Naive B cell (primary cell): ENCODE measurements at regions not wholly inside any gene's neighbourhood (a gene's known extent, or its start where the extent isn't known, plus 50 kb on each side); places are given as distances from the start of the nearest gene placed in this dataset.
A peak's percentile ranks its signal among the peaks of the same experiment; 100 is the strongest.

ENCODE experiments used
- ATAC-seq, 2 donors: fragments of 150-1000 bp; cut with Tn5 transposase; 2 replicates each; pipeline ENCODE4 v1.10.0; 2021; ENCODE audit warnings: low read depth in 2 of 2, mild to moderate bottlenecking in 2 of 2, moderate library complexity in 2 of 2
- DNase-seq: peaks from one replicate; pipeline ENCODE4 v3.0.0; 2022
- H3K27ac Mint-ChIP-seq, 6 donors: one replicate each; pipeline ENCODE4 v1.8.0; 2020 to 2022; ENCODE audit warnings: mild to moderate bottlenecking in 6 of 6, mixed read lengths in 6 of 6, moderate library complexity in 5 of 6, inconsistent platforms in 2 of 6
- H3K27me3 Mint-ChIP-seq, 3 donors: one replicate each; pipeline ENCODE4 v1.8.0; 2021 to 2022; ENCODE audit warnings: mixed read lengths in 3 of 3, mild to moderate bottlenecking in 1 of 3
- H3K36me3 Mint-ChIP-seq, 2 donors: one replicate each; pipeline ENCODE4 v1.8.0; 2020 to 2022; ENCODE audit warnings: mixed read lengths in 2 of 2, inconsistent platforms in 1 of 2, mild to moderate bottlenecking in 1 of 2
- H3K4me1 Mint-ChIP-seq, 3 donors: one replicate each; pipeline ENCODE4 v1.8.0; 2020 to 2022; ENCODE audit warnings: mixed read lengths in 3 of 3, inconsistent platforms in 1 of 3, mild to moderate bottlenecking in 1 of 3, moderate library complexity in 1 of 3
- H3K4me3 Mint-ChIP-seq, 8 donors: one replicate each; pipeline ENCODE4 v1.8.0; 2020 to 2022; ENCODE audit warnings: mild to moderate bottlenecking in 8 of 8, mixed read lengths in 8 of 8, moderate library complexity in 8 of 8, inconsistent platforms in 2 of 8
- H3K9me3 Mint-ChIP-seq, 7 donors: one replicate each; pipeline ENCODE4 v1.8.0; 2020 to 2022; ENCODE audit warnings: mixed read lengths in 7 of 7, mild to moderate bottlenecking in 5 of 7, inconsistent platforms in 2 of 7, moderate library complexity in 1 of 7

GRCh38 chr5:125011014-125011413 lies 264.6 kb upstream of the ZNF608 start:
- Mint-ChIP-seq H3K27me3 (no peaks in the 10 kb centered on the region), H3K36me3 (no peaks in the 10 kb centered on the region), H3K27ac (peak overlapping the region in 1 of 6 donors; percentile 31), H3K4me1 (peaks cover 24 to 45% (median 35%) of the 10 kb centered on the region in 3 donors), H3K9me3 (no peaks in the 10 kb centered on the region), H3K4me3 (peak overlapping the region in 2 of 8 donors; percentile 18 to 59)
- ATAC-seq (no peak), DNase-seq (no peak)

GRCh38 chr5:125011419-125011818 lies 265.0 kb upstream of the ZNF608 start:
- ATAC-seq (no peak), DNase-seq (no peak)
- no peaks in the 10 kb centered on the region for H3K9me3 Mint-ChIP-seq
- H3K27me3 Mint-ChIP-seq, result peaks cover 0 to 3% (median 0%) of the 10 kb centered on the region in 3 donors
- H3K27ac Mint-ChIP-seq, result peak overlapping the region in 2 of 6 donors; percentile 31 to 80
- H3K36me3 Mint-ChIP-seq, result no peaks in the 10 kb centered on the region
- H3K4me1 Mint-ChIP-seq, result peaks cover 20 to 41% (median 31%) of the 10 kb centered on the region in 3 donors
- H3K4me3 Mint-ChIP-seq, result peak overlapping the region in 1 of 8 donors; percentile 59

- DNase-seq (peak; percentile 16), ATAC-seq (peak; percentile 63 to 75)
- Mint-ChIP-seq H3K27ac (peak overlapping the region in 1 of 6 donors; percentile 80), H3K4me3 (peak overlapping the region in 6 of 8 donors; percentile 9 to 37 (median 20)), H3K9me3 (no peaks in the 10 kb centered on the region), H3K36me3 (no peaks in the 10 kb centered on the region), H3K27me3 (peaks cover 0 to 3% (median 0%) of the 10 kb centered on the region in 3 donors), H3K4me1 (peaks cover 17 to 35% (median 26%) of the 10 kb centered on the region in 3 donors)
These were observed 265.5 kb upstream of the ZNF608 start for GRCh38 chr5:125011947-125012346.

- DNase-seq (no peak), ATAC-seq (no peak)
- Mint-ChIP-seq H3K9me3 (no peaks in the 10 kb centered on the region), H3K27ac (peak overlapping the region in 2 of 6 donors; percentile 4 to 26), H3K4me3 (peak overlapping the region in 2 of 8 donors; percentile 15 to 64), H3K4me1 (peaks cover 12 to 31% (median 21%) of the 10 kb centered on the region in 3 donors), H3K36me3 (no peaks in the 10 kb centered on the region), H3K27me3 (peaks cover 0 to 3% (median 0%) of the 10 kb centered on the region in 3 donors)
These were observed 266.4 kb upstream of the ZNF608 start for GRCh38 chr5:125012727-125013451.

GRCh38 chr5:125014202-125014601 lies 267.8 kb upstream of the ZNF608 start:
- Mint-ChIP-seq H3K27me3 (peaks cover 0 to 9% (median 4%) of the 10 kb centered on the region in 3 donors), H3K36me3 (no peaks in the 10 kb centered on the region), H3K4me1 (peaks cover 6 to 26% (median 14%) of the 10 kb centered on the region in 3 donors), H3K9me3 (no peaks in the 10 kb centered on the region), H3K4me3 (no peak overlapping the region), H3K27ac (no peak overlapping the region)
- DNase-seq, result no peak
- no peak for ATAC-seq

- Mint-ChIP-seq H3K27ac (no peak overlapping the region), H3K4me1 (peaks cover 4 to 6% (median 4%) of the 10 kb centered on the region in 3 donors), H3K27me3 (peaks cover 0 to 9% (median 4%) of the 10 kb centered on the region in 3 donors), H3K36me3 (no peaks in the 10 kb centered on the region), H3K4me3 (no peak overlapping the region), H3K9me3 (no peaks in the 10 kb centered on the region)
- DNase-seq (no peak), ATAC-seq (no peak)
These were observed 271.4 kb upstream of the ZNF608 start for GRCh38 chr5:125017796-125018195.

- no peaks in the 10 kb centered on the region for H3K36me3 Mint-ChIP-seq
- H3K9me3 Mint-ChIP-seq, result peaks cover 0 to 4% (median 0%) of the 10 kb centered on the region in 7 donors
- ATAC-seq (no peak), DNase-seq (no peak)
- peak overlapping the region in 1 of 6 donors; percentile 52 for H3K27ac Mint-ChIP-seq
- H3K27me3 Mint-ChIP-seq, result peaks cover 0 to 4% (median 1%) of the 10 kb centered on the region in 3 donors
- no peak overlapping the region for H3K4me3 Mint-ChIP-seq
- H3K4me1 Mint-ChIP-seq, result peaks cover 0 to 4% (median 0%) of the 10 kb centered on the region in 3 donors
These were observed 277.2 kb upstream of the ZNF608 start for GRCh38 chr5:125023673-125024072.

- ATAC-seq (no peak), DNase-seq (no peak)
- no peaks in the 10 kb centered on the region for H3K36me3 Mint-ChIP-seq
- H3K4me1 Mint-ChIP-seq, result peaks cover 0 to 4% (median 0%) of the 10 kb centered on the region in 3 donors
- peaks cover 0 to 4% (median 0%) of the 10 kb centered on the region in 7 donors for H3K9me3 Mint-ChIP-seq
- no peak overlapping the region for H3K4me3 Mint-ChIP-seq
- peaks cover 0 to 4% (median 0%) of the 10 kb centered on the region in 3 donors for H3K27me3 Mint-ChIP-seq
- H3K27ac Mint-ChIP-seq, result peak overlapping the region in 1 of 6 donors; percentile 18
These were observed 280.7 kb upstream of the ZNF608 start for GRCh38 chr5:125026867-125027731.

GRCh38 chr5:125032286-125032685 lies 285.8 kb upstream of the ZNF608 start:
- no peak for DNase-seq
- no peaks in the 10 kb centered on the region for H3K36me3 Mint-ChIP-seq
- no peak for ATAC-seq
- peaks cover 0 to 4% (median 0%) of the 10 kb centered on the region in 3 donors for H3K27me3 Mint-ChIP-seq
- peak overlapping the region in 1 of 8 donors; percentile 10 for H3K4me3 Mint-ChIP-seq
- peaks cover 0 to 2% (median 0%) of the 10 kb centered on the region in 7 donors for H3K9me3 Mint-ChIP-seq
- H3K27ac Mint-ChIP-seq, result no peak overlapping the region
- H3K4me1 Mint-ChIP-seq, result peaks cover 10 to 18% (median 11%) of the 10 kb centered on the region in 3 donors

- Mint-ChIP-seq H3K9me3 (peaks cover 0 to 2% (median 0%) of the 10 kb centered on the region in 7 donors), H3K27me3 (peaks cover 0 to 4% (median 0%) of the 10 kb centered on the region in 3 donors)
- no peak for ATAC-seq
These were observed 287.2 kb upstream of the ZNF608 start for GRCh38 chr5:125033602-125034001.

GRCh38 chr5:125034331-125034730 lies 287.9 kb upstream of the ZNF608 start:
- Mint-ChIP-seq H3K36me3 (no peaks in the 10 kb centered on the region), H3K9me3 (peaks cover 0 to 3% (median 0%) of the 10 kb centered on the region in 7 donors), H3K4me1 (peaks cover 24 to 38% (median 31%) of the 10 kb centered on the region in 3 donors), H3K27me3 (peaks cover 0 to 4% (median 0%) of the 10 kb centered on the region in 3 donors), H3K27ac (no peak overlapping the region), H3K4me3 (no peak overlapping the region)
- ATAC-seq (no peak), DNase-seq (no peak)

More at GRCh38 chr5:125033602-125034001, 287.2 kb upstream of the ZNF608 start:
- no peaks in the 10 kb centered on the region for H3K36me3 Mint-ChIP-seq
- H3K27ac Mint-ChIP-seq, result no peak overlapping the region
- no peak for DNase-seq
- peaks cover 19 to 31% (median 23%) of the 10 kb centered on the region in 3 donors for H3K4me1 Mint-ChIP-seq
- no peak overlapping the region for H3K4me3 Mint-ChIP-seq

- H3K27me3 Mint-ChIP-seq, result no peaks in the 10 kb centered on the region
- H3K9me3 Mint-ChIP-seq, result peaks cover 0 to 6% (median 0%) of the 10 kb centered on the region in 7 donors
- peaks cover 26 to 40% (median 33%) of the 10 kb centered on the region in 3 donors for H3K4me1 Mint-ChIP-seq
- DNase-seq (no peak), ATAC-seq (no peak)
- no peak overlapping the region for H3K27ac Mint-ChIP-seq
- H3K36me3 Mint-ChIP-seq, result no peaks in the 10 kb centered on the region
- H3K4me3 Mint-ChIP-seq, result peak overlapping the region in 3 of 8 donors; percentile 1 to 48 (median 12)
These were observed 290.1 kb upstream of the ZNF608 start for GRCh38 chr5:125036494-125036893.

- peak; percentile 30 for DNase-seq
- peak; percentile 86 to 89 for ATAC-seq
- H3K9me3 Mint-ChIP-seq, result peaks cover 0 to 6% (median 0%) of the 10 kb centered on the region in 7 donors
- H3K27me3 Mint-ChIP-seq, result no peaks in the 10 kb centered on the region
- H3K27ac Mint-ChIP-seq, result no peak overlapping the region
- peak overlapping the region in 4 of 8 donors; percentile 1 to 58 (median 12) for H3K4me3 Mint-ChIP-seq
- no peaks in the 10 kb centered on the region for H3K36me3 Mint-ChIP-seq
- H3K4me1 Mint-ChIP-seq, result peaks cover 26 to 40% (median 33%) of the 10 kb centered on the region in 3 donors
These were observed 290.6 kb upstream of the ZNF608 start for GRCh38 chr5:125037020-125037419.
